HL-60 (cell line): ENCODE measurements at regions not wholly inside any gene's neighbourhood (a gene's known extent, or its start where the extent isn't known, plus 50 kb on each side); places are given as distances from the start of the nearest gene placed in this dataset.

Source experiments
- DNase-seq, 2 experiments: peaks; one replicate each; pipeline ENCODE4 v3.0.0-alpha.2; 2010 to 2020; ENCODE audit warnings: low read depth in 1 of 2, low spot score in 1 of 2
- H3K27ac ChIP-seq: fragments of 250-450 bp; sonication (Bioruptor Pico); replicated peaks from 2 replicates; pipeline ENCODE4 v1.5.1; 2020; ENCODE audit warnings: mild to moderate bottlenecking, moderate library complexity
- H3K27me3 ChIP-seq: fragments of 250-450 bp; sonication (Bioruptor Pico); 2 replicates; pipeline ENCODE4 v1.5.1; 2021; ENCODE audit warnings: mild to moderate bottlenecking, moderate library complexity; ENCODE audit not compliant: insufficient read depth, poor library complexity, severe bottlenecking
- H3K4me3 ChIP-seq: replicated peaks from 2 replicates; pipeline ENCODE4 v1.5.1; 2011; ENCODE audit warnings: mild to moderate bottlenecking, control low read depth, low read length; ENCODE audit not compliant: insufficient read depth
- GABPA ChIP-seq: IDR thresholded peaks from 2 replicates; pipeline ENCODE4 v1.6.1; 2012; ENCODE audit warnings: low read depth
- POLR2AphosphoS5 ChIP-seq: IDR thresholded peaks from 2 replicates; pipeline ENCODE4 v1.6.1; 2012; ENCODE audit warnings: low read depth
- SPI1 ChIP-seq: IDR thresholded peaks from 2 replicates; pipeline ENCODE4 v1.6.1; 2012; ENCODE audit warnings: low read depth, mild to moderate bottlenecking, borderline replicate concordance
- TF ChIP-seq, protein P1 (sequence below): IDR thresholded peaks from 2 replicates; pipeline ENCODE4 v1.6.1; 2012; ENCODE audit warnings: low read depth; ENCODE audit not compliant: insufficient replicate concordance
- TF ChIP-seq, protein P2 (sequence below): IDR thresholded peaks from one replicate; pipeline ENCODE4 v1.5.1; 2011; ENCODE audit warnings: low read length, control low read depth, inconsistent platforms; ENCODE audit not compliant: insufficient read depth

DNA sequence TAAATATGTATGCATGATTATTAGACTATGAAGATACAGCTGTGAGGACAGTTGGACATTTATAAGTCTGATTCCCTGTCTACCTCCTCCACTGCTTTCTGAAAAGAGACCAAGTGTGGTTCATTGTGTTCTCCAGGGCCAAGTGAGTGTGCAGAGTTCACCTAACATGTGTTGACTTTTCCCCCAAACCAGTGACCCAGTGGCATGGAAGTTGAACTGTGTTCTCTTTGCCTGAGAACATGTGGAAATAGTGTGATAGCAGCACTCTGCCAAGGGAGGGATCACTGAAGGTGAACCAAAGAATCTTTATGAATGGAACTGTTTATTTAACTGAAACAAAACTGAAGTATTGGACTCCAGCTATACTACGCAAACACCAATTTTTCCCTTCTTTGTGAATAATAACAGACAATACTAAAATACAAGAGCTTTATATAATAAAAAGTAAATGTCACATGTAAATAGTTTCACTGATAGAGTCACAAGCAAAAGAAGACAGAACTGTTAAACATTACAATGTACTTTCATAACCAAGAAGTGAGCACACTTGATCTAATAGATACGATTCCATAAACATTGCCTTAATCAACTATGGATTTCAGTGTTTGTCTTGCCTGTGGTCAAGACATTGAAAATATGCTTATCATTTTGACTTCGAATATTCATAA is 200.3 kb upstream of the FUT9 start:
- H3K27me3 ChIP-seq: peaks cover 2% of the 10 kb centered on the region
- no peak overlapping the region for H3K4me3 ChIP-seq
- no peak overlapping the region for H3K27ac ChIP-seq
- DNase-seq: no peak
- TF ChIP-seq, protein P1, sequence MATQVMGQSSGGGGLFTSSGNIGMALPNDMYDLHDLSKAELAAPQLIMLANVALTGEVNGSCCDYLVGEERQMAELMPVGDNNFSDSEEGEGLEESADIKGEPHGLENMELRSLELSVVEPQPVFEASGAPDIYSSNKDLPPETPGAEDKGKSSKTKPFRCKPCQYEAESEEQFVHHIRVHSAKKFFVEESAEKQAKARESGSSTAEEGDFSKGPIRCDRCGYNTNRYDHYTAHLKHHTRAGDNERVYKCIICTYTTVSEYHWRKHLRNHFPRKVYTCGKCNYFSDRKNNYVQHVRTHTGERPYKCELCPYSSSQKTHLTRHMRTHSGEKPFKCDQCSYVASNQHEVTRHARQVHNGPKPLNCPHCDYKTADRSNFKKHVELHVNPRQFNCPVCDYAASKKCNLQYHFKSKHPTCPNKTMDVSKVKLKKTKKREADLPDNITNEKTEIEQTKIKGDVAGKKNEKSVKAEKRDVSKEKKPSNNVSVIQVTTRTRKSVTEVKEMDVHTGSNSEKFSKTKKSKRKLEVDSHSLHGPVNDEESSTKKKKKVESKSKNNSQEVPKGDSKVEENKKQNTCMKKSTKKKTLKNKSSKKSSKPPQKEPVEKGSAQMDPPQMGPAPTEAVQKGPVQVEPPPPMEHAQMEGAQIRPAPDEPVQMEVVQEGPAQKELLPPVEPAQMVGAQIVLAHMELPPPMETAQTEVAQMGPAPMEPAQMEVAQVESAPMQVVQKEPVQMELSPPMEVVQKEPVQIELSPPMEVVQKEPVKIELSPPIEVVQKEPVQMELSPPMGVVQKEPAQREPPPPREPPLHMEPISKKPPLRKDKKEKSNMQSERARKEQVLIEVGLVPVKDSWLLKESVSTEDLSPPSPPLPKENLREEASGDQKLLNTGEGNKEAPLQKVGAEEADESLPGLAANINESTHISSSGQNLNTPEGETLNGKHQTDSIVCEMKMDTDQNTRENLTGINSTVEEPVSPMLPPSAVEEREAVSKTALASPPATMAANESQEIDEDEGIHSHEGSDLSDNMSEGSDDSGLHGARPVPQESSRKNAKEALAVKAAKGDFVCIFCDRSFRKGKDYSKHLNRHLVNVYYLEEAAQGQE: no peak
- TF ChIP-seq GABPA: no peak
- no peak for TF ChIP-seq POLR2AphosphoS5
- TF ChIP-seq SPI1: no peak
- TF ChIP-seq, protein P2, sequence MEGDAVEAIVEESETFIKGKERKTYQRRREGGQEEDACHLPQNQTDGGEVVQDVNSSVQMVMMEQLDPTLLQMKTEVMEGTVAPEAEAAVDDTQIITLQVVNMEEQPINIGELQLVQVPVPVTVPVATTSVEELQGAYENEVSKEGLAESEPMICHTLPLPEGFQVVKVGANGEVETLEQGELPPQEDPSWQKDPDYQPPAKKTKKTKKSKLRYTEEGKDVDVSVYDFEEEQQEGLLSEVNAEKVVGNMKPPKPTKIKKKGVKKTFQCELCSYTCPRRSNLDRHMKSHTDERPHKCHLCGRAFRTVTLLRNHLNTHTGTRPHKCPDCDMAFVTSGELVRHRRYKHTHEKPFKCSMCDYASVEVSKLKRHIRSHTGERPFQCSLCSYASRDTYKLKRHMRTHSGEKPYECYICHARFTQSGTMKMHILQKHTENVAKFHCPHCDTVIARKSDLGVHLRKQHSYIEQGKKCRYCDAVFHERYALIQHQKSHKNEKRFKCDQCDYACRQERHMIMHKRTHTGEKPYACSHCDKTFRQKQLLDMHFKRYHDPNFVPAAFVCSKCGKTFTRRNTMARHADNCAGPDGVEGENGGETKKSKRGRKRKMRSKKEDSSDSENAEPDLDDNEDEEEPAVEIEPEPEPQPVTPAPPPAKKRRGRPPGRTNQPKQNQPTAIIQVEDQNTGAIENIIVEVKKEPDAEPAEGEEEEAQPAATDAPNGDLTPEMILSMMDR: no peak

DNA sequence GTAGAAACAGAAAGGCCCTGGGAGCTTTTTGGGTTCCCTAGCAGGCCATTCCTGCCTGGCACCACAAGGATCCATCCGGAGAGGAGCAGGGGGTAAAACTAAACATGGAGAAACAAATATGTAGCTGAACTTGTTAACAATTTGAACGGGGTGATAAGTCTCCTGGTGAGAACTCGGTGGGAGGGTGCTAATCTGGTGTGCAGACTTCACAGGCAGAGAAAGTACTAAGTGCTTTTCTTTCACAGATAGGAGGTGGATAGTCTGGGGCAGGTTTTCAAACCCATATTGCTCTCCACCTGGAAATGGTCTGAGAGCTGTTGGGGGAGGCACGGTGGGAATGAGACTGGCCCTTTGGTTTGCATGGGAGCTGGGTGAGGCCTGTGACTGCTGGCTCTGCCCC is 196.3 kb upstream of the FUT9 start:
- H3K27ac ChIP-seq: no peak overlapping the region
- DNase-seq: no peak
- H3K27me3 ChIP-seq: peaks cover 2% of the 10 kb centered on the region
- TF ChIP-seq, protein P1: no peak
- no peak for TF ChIP-seq SPI1
- TF ChIP-seq, protein P2: no peak
- no peak overlapping the region for H3K4me3 ChIP-seq

DNA sequence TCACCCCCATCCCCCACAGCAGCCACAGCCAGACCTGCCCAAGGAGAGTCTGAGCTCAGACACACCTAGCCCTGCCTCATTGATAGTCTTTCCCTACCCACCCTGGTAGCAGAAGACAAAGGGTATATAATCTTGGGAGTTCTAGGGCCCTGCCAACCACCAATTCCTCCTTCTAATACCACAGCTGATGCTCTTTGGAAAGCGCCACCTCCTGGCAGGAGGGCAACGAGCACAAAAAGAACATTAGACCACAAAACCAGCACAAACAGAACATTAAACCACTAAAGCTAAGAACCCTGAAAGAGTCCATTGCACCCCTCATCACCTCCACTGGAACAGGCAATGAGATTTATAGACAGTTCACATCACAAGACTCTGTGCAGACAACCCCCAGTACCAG is 195.8 kb upstream of the FUT9 start:
- H3K4me3 ChIP-seq: no peak overlapping the region
- TF ChIP-seq, protein P2: no peak
- TF ChIP-seq, protein P1: no peak
- TF ChIP-seq POLR2AphosphoS5 (no peak), GABPA (no peak), SPI1 (no peak)
- peaks cover 2% of the 10 kb centered on the region for H3K27me3 ChIP-seq
- no peak overlapping the region for H3K27ac ChIP-seq
- no peak for DNase-seq
